ENCODE measurements at regions not wholly inside any gene's neighbourhood (a gene's known extent, or its start where the extent isn't known, plus 50 kb on each side); places are given as distances from the start of the nearest gene placed in this dataset.

DNA sequence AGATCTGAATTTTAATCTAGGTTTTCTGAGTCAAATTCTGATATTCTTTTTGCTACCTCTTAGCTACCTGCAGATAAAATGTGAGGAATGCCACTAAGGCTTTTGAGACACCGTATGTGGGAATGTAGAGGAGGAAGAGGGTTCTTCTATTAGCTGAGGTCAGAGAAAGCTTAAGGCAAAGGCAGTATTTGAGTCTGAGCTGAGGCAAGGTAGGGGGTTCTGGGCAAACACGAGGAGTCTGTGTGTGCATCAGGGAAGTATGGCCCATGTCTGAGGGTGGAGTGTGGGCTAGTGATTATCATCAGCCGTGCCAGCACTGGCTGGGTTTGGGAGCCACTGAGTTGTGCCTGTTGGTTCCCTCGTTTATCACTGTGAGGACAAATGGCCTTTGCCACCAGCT is 181.1 kb downstream of the SOX2 start:
- TF ChIP-seq EZH2 (IDR thresholded peaks at IDR 0.05), result no peak
- no peak for TF ChIP-seq POLR2AphosphoS5 (IDR thresholded peaks at IDR 0.05; ENCODE audit: borderline replicate concordance, low read depth, low read length)
